ENCODE measurements at regions not wholly inside any gene's neighbourhood (a gene's known extent, or its start where the extent isn't known, plus 50 kb on each side); places are given as distances from the start of the nearest gene placed in this dataset.
"Not testable (repeated sequence)": the region's sequence is repeated elsewhere in the genome, so short reads cannot be mapped to it uniquely, and the experiment has no call there.

- not testable (repeated sequence) for H3K4me3 Mint-ChIP-seq; ATAC-seq; H3K36me3 Mint-ChIP-seq (ENCODE audit: low read depth)
Observed at GRCh38 chr16:88184566-88185355, 198.0 kb upstream of the ZNF469 start.

GRCh38 chr16:88185406-88185805 lies 197.4 kb upstream of the ZNF469 start:
- H3K4me3 Mint-ChIP-seq; ATAC-seq; CTCF ChIA-PET; H3K4me1 Mint-ChIP-seq (ENCODE audit: low read depth); H3K36me3 Mint-ChIP-seq (ENCODE audit: low read depth); H3K9me3 Mint-ChIP-seq; H3K27me3 Mint-ChIP-seq; DNase-seq; POLR2A ChIA-PET; intact Hi-C loops (cut with micrococcal nuclease); H3K27ac Mint-ChIP-seq: not testable (repeated sequence)

More at GRCh38 chr16:88184566-88185355, 198.0 kb upstream of the ZNF469 start:
- H3K9me3 Mint-ChIP-seq; H3K27me3 Mint-ChIP-seq; CTCF ChIA-PET; POLR2A ChIA-PET; DNase-seq; intact Hi-C loops (cut with micrococcal nuclease); H3K4me1 Mint-ChIP-seq (ENCODE audit: low read depth); H3K27ac Mint-ChIP-seq: not testable (repeated sequence)

GRCh38 chr16:88185976-88186888 lies 196.5 kb upstream of the ZNF469 start:
- CTCF ChIA-PET; H3K9me3 Mint-ChIP-seq; H3K4me1 Mint-ChIP-seq (ENCODE audit: low read depth); ATAC-seq; DNase-seq; intact Hi-C loops (cut with micrococcal nuclease); H3K27me3 Mint-ChIP-seq; H3K4me3 Mint-ChIP-seq; H3K27ac Mint-ChIP-seq; POLR2A ChIA-PET; H3K36me3 Mint-ChIP-seq (ENCODE audit: low read depth): not testable (repeated sequence)

DNA sequence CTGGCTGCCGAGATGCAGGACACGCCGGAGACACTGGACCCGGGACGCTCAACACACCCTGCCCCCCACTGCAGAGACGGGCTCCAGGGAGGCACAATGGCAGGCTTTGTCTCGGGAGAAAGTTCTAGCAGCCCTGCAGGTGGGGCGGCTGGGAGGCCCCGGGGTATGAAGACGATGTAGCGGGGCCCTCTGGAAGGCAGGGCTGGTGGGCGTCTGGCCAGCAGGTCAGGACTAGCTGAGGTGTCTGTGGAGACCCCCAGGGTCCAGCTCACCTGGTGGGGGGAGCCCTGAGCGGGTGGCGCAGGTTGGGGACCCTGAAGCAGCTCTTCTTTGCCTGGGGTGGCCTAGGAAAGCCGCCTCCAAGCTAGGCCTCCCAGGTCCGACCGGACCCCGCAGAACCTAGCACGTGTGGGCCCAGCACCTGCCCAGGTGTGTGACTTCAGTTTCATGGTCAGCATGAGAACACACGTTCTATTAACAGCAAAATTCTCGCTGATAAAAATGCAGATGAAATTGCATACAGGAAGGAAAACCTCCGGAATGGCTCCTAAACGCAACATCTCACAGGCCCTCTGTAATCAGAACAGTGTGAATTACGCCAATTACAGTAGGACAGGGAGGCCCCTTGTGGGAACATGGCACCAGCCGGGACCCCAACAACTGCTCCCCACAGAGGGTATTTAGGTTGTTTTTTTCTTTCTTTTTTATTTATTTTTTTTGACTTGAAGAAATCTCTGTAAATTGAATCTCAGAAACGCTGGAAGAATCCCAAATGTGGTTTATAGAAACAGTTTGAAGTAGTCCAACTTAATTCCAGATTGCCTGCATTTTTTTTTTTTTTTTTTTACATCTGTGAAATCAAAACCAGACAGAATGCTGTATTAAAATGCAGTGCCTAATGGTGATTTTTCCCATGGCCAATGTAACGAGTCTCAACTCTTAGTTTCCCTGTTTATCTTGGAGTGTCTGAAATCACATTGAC lies 195.6 kb upstream of the ZNF469 start:
- H3K4me3 Mint-ChIP-seq; POLR2A ChIA-PET; ATAC-seq; H3K4me1 Mint-ChIP-seq (ENCODE audit: low read depth); H3K27me3 Mint-ChIP-seq; CTCF ChIA-PET; DNase-seq; H3K27ac Mint-ChIP-seq; H3K36me3 Mint-ChIP-seq (ENCODE audit: low read depth); intact Hi-C loops (cut with micrococcal nuclease); H3K9me3 Mint-ChIP-seq: not testable (repeated sequence)

GRCh38 chr16:88188171-88188895 lies 194.4 kb upstream of the ZNF469 start:
- H3K9me3 Mint-ChIP-seq; ATAC-seq; H3K36me3 Mint-ChIP-seq (ENCODE audit: low read depth): not testable (repeated sequence)

GRCh38 chr16:88190592-88191095 lies 192.1 kb upstream of the ZNF469 start:
- H3K27me3 Mint-ChIP-seq; DNase-seq; H3K4me1 Mint-ChIP-seq (ENCODE audit: low read depth); CTCF ChIA-PET; ATAC-seq; H3K9me3 Mint-ChIP-seq; intact Hi-C loops (cut with micrococcal nuclease); POLR2A ChIA-PET; H3K36me3 Mint-ChIP-seq (ENCODE audit: low read depth); H3K4me3 Mint-ChIP-seq; H3K27ac Mint-ChIP-seq: not testable (repeated sequence)

More at GRCh38 chr16:88188171-88188895, 194.4 kb upstream of the ZNF469 start:
- H3K4me3 Mint-ChIP-seq; DNase-seq; H3K27ac Mint-ChIP-seq; CTCF ChIA-PET; H3K27me3 Mint-ChIP-seq; POLR2A ChIA-PET; intact Hi-C loops (cut with micrococcal nuclease); H3K4me1 Mint-ChIP-seq (ENCODE audit: low read depth): not testable (repeated sequence)

- intact Hi-C loops (cut with micrococcal nuclease); H3K9me3 Mint-ChIP-seq; ATAC-seq; H3K36me3 Mint-ChIP-seq (ENCODE audit: low read depth); H3K27me3 Mint-ChIP-seq; H3K27ac Mint-ChIP-seq; DNase-seq; POLR2A ChIA-PET; H3K4me1 Mint-ChIP-seq (ENCODE audit: low read depth); H3K4me3 Mint-ChIP-seq: not testable (repeated sequence)
- CTCF ChIA-PET: interaction anchor here (0.9 kb wide), 1 partner anchor 246 kb away, joined by 3 read pairs; no protein-coding TSS in a partner anchor
Observed at GRCh38 chr16:88191168-88191567, 191.6 kb upstream of the ZNF469 start.

All from activated CD8-positive, alpha-beta T cell treated with anti-CD3 and anti-CD28 coated beads for 36 hours (primary cell).